Activated T-cell treated with anti-CD3 and anti-CD28 coated beads, Interleukin-2, amount 50 U/mL, for 72 hours (primary cell): ENCODE measurements at regions not wholly inside any gene's neighbourhood (a gene's known extent, or its start where the extent isn't known, plus 50 kb on each side); places are given as distances from the start of the nearest gene placed in this dataset.
A peak's percentile ranks its signal among the peaks of the same experiment; 100 is the strongest.

ENCODE experiments used
- ATAC-seq, 2 donors: fragments of 150-1000 bp; cut with Tn5 transposase; replicated peaks in 1 of 2; 2 replicates each; pipeline ENCODE4 v1.10.0; 2021; ENCODE audit warnings: moderate library complexity in 2 of 2, mild to moderate bottlenecking in 1 of 2
- DNase-seq, 2 donors: peaks; one replicate each; pipeline ENCODE4 v3.0.0; 2021 to 2022; ENCODE audit warnings: mixed read lengths in 1 of 2
- H3K27ac Mint-ChIP-seq: one replicate; pipeline ENCODE4 v1.8.0; 2022; ENCODE audit warnings: mild to moderate bottlenecking, moderate library complexity, mixed read lengths
- H3K27me3 Mint-ChIP-seq: one replicate; pipeline ENCODE4 v1.8.0; 2022; ENCODE audit warnings: low read depth, mixed read lengths
- H3K36me3 Mint-ChIP-seq, 2 donors: one replicate each; pipeline ENCODE4 v1.8.0; 2022; ENCODE audit warnings: mixed read lengths in 2 of 2, mild to moderate bottlenecking in 1 of 2; ENCODE audit not compliant: insufficient read depth in 2 of 2
- H3K4me1 Mint-ChIP-seq: one replicate; pipeline ENCODE4 v1.8.0; 2022; ENCODE audit warnings: low read depth, mixed read lengths
- H3K4me3 Mint-ChIP-seq, 2 donors: one replicate each; pipeline ENCODE4 v1.8.0; 2022; ENCODE audit warnings: mild to moderate bottlenecking in 2 of 2, mixed read lengths in 2 of 2, moderate library complexity in 2 of 2
- H3K9me3 Mint-ChIP-seq, 2 donors: one replicate each; pipeline ENCODE4 v1.8.0; 2022; ENCODE audit warnings: mixed read lengths in 2 of 2

DNA sequence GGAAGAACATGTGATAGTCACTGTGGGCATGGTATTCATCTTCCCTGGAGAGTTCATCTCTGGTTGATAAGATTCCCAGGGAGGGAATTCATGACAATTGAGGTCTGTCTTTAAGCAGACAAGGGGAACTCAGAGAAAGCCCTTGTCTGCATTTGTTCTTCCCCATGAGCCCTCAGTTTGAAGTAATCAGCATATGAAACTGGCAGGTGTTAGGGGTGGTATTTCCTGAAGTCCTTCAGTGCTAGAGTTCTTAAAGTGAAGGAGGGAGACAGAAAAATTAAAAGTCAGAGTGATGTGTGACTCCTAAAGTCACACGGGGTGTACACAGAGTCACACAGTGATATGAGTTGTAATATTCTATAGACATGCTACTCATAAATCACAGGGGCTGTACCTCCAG lies 60.6 kb upstream of the SYK start:
- no peak overlapping the region for H3K27ac Mint-ChIP-seq
- peaks cover 0 to 8% of the 10 kb centered on the region in 2 donors for H3K36me3 Mint-ChIP-seq
- H3K4me3 Mint-ChIP-seq = no peak overlapping the region
- DNase-seq (no peak), ATAC-seq (no peak)
- H3K4me1 Mint-ChIP-seq = no peaks in the 10 kb centered on the region
- H3K9me3 Mint-ChIP-seq = peaks cover 4 to 14% of the 10 kb centered on the region in 2 donors
- H3K27me3 Mint-ChIP-seq = no peaks in the 10 kb centered on the region

DNA sequence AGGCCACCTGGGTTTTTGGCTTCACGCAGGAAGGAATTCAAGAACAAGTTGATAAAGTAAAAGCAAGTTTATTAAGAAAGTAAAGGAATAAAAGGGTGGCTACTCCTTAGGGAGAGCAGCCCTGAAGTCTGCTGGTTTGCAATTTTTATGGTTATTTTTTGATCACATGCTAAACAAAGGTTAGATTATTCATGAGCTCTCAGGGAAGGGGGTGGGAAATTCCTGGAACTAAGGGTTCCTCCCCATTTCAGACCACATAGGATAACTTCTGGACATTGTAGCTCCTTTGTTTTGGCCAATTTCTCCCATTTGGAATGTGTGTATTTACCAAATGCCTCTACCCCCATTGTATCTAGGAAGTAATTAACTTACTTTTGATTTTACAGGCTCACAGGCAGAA lies 63.9 kb upstream of the SYK start:
- Mint-ChIP-seq H3K9me3 (peaks cover 4 to 14% of the 10 kb centered on the region in 2 donors), H3K27me3 (no peaks in the 10 kb centered on the region), H3K4me1 (no peaks in the 10 kb centered on the region), H3K36me3 (peaks cover 0 to 8% of the 10 kb centered on the region in 2 donors), H3K4me3 (no peak overlapping the region), H3K27ac (no peak overlapping the region)
- ATAC-seq = no peak
- DNase-seq = no peak

GRCh38 chr9:90735952-90736351 lies 65.7 kb upstream of the SYK start:
- no peak for ATAC-seq
- no peaks in the 10 kb centered on the region for H3K4me1 Mint-ChIP-seq
- H3K27me3 Mint-ChIP-seq = peaks cover 10% of the 10 kb centered on the region
- no peak overlapping the region for H3K4me3 Mint-ChIP-seq
- peaks cover 0 to 8% of the 10 kb centered on the region in 2 donors for H3K36me3 Mint-ChIP-seq
- no peak for DNase-seq
- no peak overlapping the region for H3K27ac Mint-ChIP-seq
- H3K9me3 Mint-ChIP-seq = peaks cover 4 to 14% of the 10 kb centered on the region in 2 donors

GRCh38 chr9:90734631-90735030 lies 67.0 kb upstream of the SYK start:
- DNase-seq = no peak
- no peak for ATAC-seq
- H3K36me3 Mint-ChIP-seq = peaks cover 0 to 7% of the 10 kb centered on the region in 2 donors

DNA sequence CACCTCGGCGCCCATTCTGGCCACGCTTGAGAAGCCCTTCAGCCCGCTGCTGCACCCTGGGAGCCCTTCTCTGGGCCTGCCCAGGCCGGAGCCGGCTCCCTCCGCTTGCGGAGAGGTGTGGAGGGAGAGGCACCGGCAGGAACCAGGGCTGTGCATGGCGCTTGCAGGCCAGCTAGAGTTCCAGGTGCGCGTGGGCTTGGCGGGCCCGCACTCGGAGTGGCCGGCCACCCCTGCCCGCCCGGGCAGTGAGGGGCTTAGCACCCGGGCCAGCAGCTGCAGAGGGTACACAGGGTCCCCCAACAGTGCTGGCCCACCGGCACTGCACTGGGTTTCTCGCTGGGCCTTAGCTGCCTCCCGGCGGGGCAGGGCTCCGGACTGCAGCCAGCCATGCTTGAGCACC lies 72.3 kb upstream of the SYK start:
- Mint-ChIP-seq H3K36me3 (no peaks in the 10 kb centered on the region), H3K9me3 (no peaks in the 10 kb centered on the region), H3K4me3 (no peak overlapping the region), H3K27ac (no peak overlapping the region), H3K27me3 (peaks cover 17% of the 10 kb centered on the region), H3K4me1 (no peaks in the 10 kb centered on the region)
- DNase-seq (no peak), ATAC-seq (no peak)

More at GRCh38 chr9:90734631-90735030, 67.0 kb upstream of the SYK start:
- Mint-ChIP-seq H3K4me1 (no peaks in the 10 kb centered on the region), H3K27me3 (peaks cover 10% of the 10 kb centered on the region), H3K9me3 (peaks cover 0 to 11% of the 10 kb centered on the region in 2 donors), H3K4me3 (no peak overlapping the region), H3K27ac (no peak overlapping the region)

GRCh38 chr9:90727488-90727887 lies 74.1 kb upstream of the SYK start:
- Mint-ChIP-seq H3K36me3 (no peaks in the 10 kb centered on the region), H3K9me3 (no peaks in the 10 kb centered on the region), H3K27ac (no peak overlapping the region), H3K4me1 (no peaks in the 10 kb centered on the region), H3K4me3 (no peak overlapping the region), H3K27me3 (peaks cover 17% of the 10 kb centered on the region)
- DNase-seq (no peak), ATAC-seq (no peak)

GRCh38 chr9:90726215-90726614 lies 75.4 kb upstream of the SYK start:
- H3K36me3 Mint-ChIP-seq = no peaks in the 10 kb centered on the region

GRCh38 chr9:90724880-90725279 lies 76.7 kb upstream of the SYK start:
- no peak for ATAC-seq
- no peaks in the 10 kb centered on the region for H3K4me1 Mint-ChIP-seq
- H3K27me3 Mint-ChIP-seq = peaks cover 7% of the 10 kb centered on the region
- no peak overlapping the region for H3K27ac Mint-ChIP-seq
- no peaks in the 10 kb centered on the region for H3K9me3 Mint-ChIP-seq
- no peak for DNase-seq
- H3K4me3 Mint-ChIP-seq = no peak overlapping the region
- no peaks in the 10 kb centered on the region for H3K36me3 Mint-ChIP-seq

More at GRCh38 chr9:90726215-90726614, 75.4 kb upstream of the SYK start:
- ATAC-seq (no peak), DNase-seq (no peak)
- no peak overlapping the region for H3K27ac Mint-ChIP-seq
- no peak overlapping the region for H3K4me3 Mint-ChIP-seq
- peaks cover 7% of the 10 kb centered on the region for H3K27me3 Mint-ChIP-seq
- H3K9me3 Mint-ChIP-seq = no peaks in the 10 kb centered on the region
- H3K4me1 Mint-ChIP-seq = no peaks in the 10 kb centered on the region

- H3K27ac Mint-ChIP-seq = no peak overlapping the region
- no peak overlapping the region for H3K4me3 Mint-ChIP-seq
- no peaks in the 10 kb centered on the region for H3K4me1 Mint-ChIP-seq
- DNase-seq = peak in 1 of 2 donors; percentile 9
- H3K36me3 Mint-ChIP-seq = no peaks in the 10 kb centered on the region
- peaks cover 12% of the 10 kb centered on the region for H3K27me3 Mint-ChIP-seq
- peak; percentile 32 to 80 for ATAC-seq
- no peaks in the 10 kb centered on the region for H3K9me3 Mint-ChIP-seq
Measured at GRCh38 chr9:90724112-90724511, 77.5 kb upstream of the SYK start.

GRCh38 chr9:90722071-90722470 lies 79.4 kb upstream of the DIRAS2 start:
- no peak overlapping the region for H3K27ac Mint-ChIP-seq
- no peaks in the 10 kb centered on the region for H3K36me3 Mint-ChIP-seq
- H3K4me1 Mint-ChIP-seq = no peaks in the 10 kb centered on the region
- DNase-seq = no peak
- no peaks in the 10 kb centered on the region for H3K9me3 Mint-ChIP-seq
- ATAC-seq = no peak
- H3K27me3 Mint-ChIP-seq = peaks cover 15% of the 10 kb centered on the region
- no peak overlapping the region for H3K4me3 Mint-ChIP-seq

GRCh38 chr9:90720621-90721265 lies 78.1 kb upstream of the DIRAS2 start:
- Mint-ChIP-seq H3K9me3 (no peaks in the 10 kb centered on the region), H3K36me3 (no peaks in the 10 kb centered on the region), H3K4me1 (no peaks in the 10 kb centered on the region), H3K27ac (no peak overlapping the region), H3K4me3 (no peak overlapping the region), H3K27me3 (peaks cover 13% of the 10 kb centered on the region)
- no peak for DNase-seq
- ATAC-seq = no peak

DNA sequence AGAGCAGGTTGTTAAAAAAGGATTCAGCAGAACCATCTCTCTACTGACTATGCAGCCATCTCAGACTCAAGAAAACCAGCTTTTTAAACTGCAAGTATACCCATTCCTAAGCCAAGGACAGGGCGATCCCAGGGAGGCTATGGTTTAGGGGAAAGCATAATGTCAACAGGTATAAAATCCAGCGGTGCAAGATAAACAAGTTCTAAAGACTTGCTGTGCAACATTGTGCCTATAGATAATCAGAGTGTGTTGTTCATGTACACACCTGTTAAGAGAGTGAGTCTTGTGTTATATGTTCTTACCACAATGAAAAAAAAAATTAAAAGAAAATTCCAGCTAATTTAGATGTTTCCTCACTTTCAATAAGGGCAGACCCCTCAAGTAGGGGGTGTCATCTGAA lies 63.6 kb upstream of the DIRAS2 start:
- no peaks in the 10 kb centered on the region for H3K4me1 Mint-ChIP-seq
- no peak overlapping the region for H3K4me3 Mint-ChIP-seq
- no peaks in the 10 kb centered on the region for H3K36me3 Mint-ChIP-seq
- peaks cover 9% of the 10 kb centered on the region for H3K27me3 Mint-ChIP-seq
- no peaks in the 10 kb centered on the region for H3K9me3 Mint-ChIP-seq
- DNase-seq = no peak
- no peak for ATAC-seq
- no peak overlapping the region for H3K27ac Mint-ChIP-seq

GRCh38 chr9:90702441-90702955 lies 59.9 kb upstream of the DIRAS2 start:
- H3K27ac Mint-ChIP-seq = no peak overlapping the region

DNA sequence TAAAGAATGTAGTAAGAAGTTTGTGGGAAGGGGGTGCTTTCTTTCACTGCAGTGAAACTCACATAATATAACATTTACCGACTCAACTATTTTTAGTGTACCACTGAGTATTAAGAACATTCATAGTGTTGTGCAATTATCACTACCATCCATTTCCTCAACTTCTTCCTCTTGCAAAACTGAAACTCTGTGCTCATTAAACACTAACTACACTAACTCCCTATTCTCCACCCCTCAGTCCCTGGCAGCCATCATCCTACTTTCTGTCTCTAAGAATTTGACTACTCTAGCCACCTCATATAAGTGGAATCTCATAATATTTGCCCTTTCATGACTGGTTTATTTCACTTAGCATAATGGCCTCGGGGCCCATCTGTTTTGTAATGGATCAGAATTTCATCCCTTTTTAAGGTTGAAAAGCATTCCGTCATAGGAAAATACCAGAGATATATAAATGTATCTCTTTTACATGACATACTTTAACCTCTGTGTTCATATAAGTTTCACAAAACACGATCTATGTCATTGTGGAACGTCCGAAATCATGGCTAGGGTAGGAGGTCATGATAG lies 56.3 kb upstream of the DIRAS2 start:
- Mint-ChIP-seq H3K4me1 (no peaks in the 10 kb centered on the region), H3K4me3 (no peak overlapping the region), H3K36me3 (no peaks in the 10 kb centered on the region), H3K27ac (no peak overlapping the region), H3K9me3 (no peaks in the 10 kb centered on the region), H3K27me3 (peaks cover 15% of the 10 kb centered on the region)
- no peak for ATAC-seq
- DNase-seq = no peak

More at GRCh38 chr9:90702441-90702955, 59.9 kb upstream of the DIRAS2 start:
- Mint-ChIP-seq H3K27me3 (peaks cover 15% of the 10 kb centered on the region), H3K9me3 (no peaks in the 10 kb centered on the region), H3K4me3 (no peak overlapping the region), H3K36me3 (no peaks in the 10 kb centered on the region), H3K4me1 (no peaks in the 10 kb centered on the region)
- ATAC-seq = no peak
- DNase-seq = no peak
